Spleen (tissue), 7 donors: ENCODE measurements at regions not wholly inside any gene's neighbourhood (a gene's known extent, or its start where the extent isn't known, plus 50 kb on each side); places are given as distances from the start of the nearest gene placed in this dataset.

Experiments
- POLR2A ChIP-seq, 3 donors: fragments of 450-650 bp; IDR thresholded peaks; one replicate each; pipeline ENCODE4 v1.5.1; 2017; ENCODE audit warnings: antibody characterized with exemption in 3 of 3, mild to moderate bottlenecking in 1 of 3
- TF ChIP-seq, protein P1 (sequence below), 11 experiments: fragments of 200-600 bp in 7 of 11; fragments of 450-650 bp in 4 of 11; sonication (generic) in 4 of 11; IDR thresholded peaks in 8 of 11; conservative IDR thresholded peaks in 3 of 11; 1 replicate in 7 of 11; 2 replicates in 4 of 11; pipeline versions ENCODE4 v1.4.0 to v1.8.0; 2016 to 2021; ENCODE audit warnings: antibody characterized with exemption in 11 of 11, inconsistent platforms in 4 of 11, mild to moderate bottlenecking in 1 of 11
- donor health status: DM: no; HTN: no; CAD: no; lungs with moderate emphysema.
- donor health status: DM: no; HTN: no; CAD: no.
- donor health status: DM: no; HTN: no; CAD: no.

GRCh38 chrX:96464880-96465558 lies 219.6 kb upstream of the DIAPH2 start:
- TF ChIP-seq, protein P1, sequence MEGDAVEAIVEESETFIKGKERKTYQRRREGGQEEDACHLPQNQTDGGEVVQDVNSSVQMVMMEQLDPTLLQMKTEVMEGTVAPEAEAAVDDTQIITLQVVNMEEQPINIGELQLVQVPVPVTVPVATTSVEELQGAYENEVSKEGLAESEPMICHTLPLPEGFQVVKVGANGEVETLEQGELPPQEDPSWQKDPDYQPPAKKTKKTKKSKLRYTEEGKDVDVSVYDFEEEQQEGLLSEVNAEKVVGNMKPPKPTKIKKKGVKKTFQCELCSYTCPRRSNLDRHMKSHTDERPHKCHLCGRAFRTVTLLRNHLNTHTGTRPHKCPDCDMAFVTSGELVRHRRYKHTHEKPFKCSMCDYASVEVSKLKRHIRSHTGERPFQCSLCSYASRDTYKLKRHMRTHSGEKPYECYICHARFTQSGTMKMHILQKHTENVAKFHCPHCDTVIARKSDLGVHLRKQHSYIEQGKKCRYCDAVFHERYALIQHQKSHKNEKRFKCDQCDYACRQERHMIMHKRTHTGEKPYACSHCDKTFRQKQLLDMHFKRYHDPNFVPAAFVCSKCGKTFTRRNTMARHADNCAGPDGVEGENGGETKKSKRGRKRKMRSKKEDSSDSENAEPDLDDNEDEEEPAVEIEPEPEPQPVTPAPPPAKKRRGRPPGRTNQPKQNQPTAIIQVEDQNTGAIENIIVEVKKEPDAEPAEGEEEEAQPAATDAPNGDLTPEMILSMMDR (IDR thresholded peaks at IDR 0.05 in 8 of 11, conservative IDR thresholded peaks at IDR 0.05 in 3 of 11): no peak
- no peak for TF ChIP-seq POLR2A (IDR thresholded peaks at IDR 0.05)
